HEK293 (cell line): ENCODE measurements at regions not wholly inside any gene's neighbourhood (a gene's known extent, or its start where the extent isn't known, plus 50 kb on each side); places are given as distances from the start of the nearest gene placed in this dataset.

ENCODE experiments used
- CTCF ChIA-PET: fragments of 350-600 bp; formaldehyde crosslinking; extraction: SDS; loops from one replicate; lab custom pipeline; 2021; ENCODE audit warnings: antibody characterized with exemption; lab: Yijun Ruan, JAX
- POLR2A ChIA-PET: fragments of 300-600 bp; formaldehyde crosslinking; extraction: SDS; loops from one replicate; lab custom pipeline; 2020; ENCODE audit warnings: antibody characterized with exemption, inconsistent platforms; lab: Yijun Ruan, JAX
- H3K27ac ChIP-seq: fragments of 200-500 bp; sonication (Bioruptor generic); 2 replicates; pipeline ENCODE4 v1.5.1; 2014; ENCODE audit warnings: low read depth, low read length, control low read depth, inconsistent platforms; ENCODE audit errors: extremely low read depth
- H3K36me3 ChIP-seq, 2 experiments: fragments of 200-500 bp in 1 of 2; sonication (Bioruptor generic) in 1 of 2; 1 replicate in 1 of 2; 2 replicates in 1 of 2; pipeline ENCODE4 v1.5.1; 2014 to 2017; ENCODE audit warnings: inconsistent platforms in 2 of 2, low read length in 2 of 2; ENCODE audit not compliant: control insufficient read depth in 2 of 2, insufficient read depth in 1 of 2
- H3K4me1 ChIP-seq: fragments of 200-500 bp; sonication (Bioruptor generic); 2 replicates; pipeline ENCODE4 v1.5.1; 2014; ENCODE audit warnings: mild to moderate bottlenecking, low read length, inconsistent platforms; ENCODE audit not compliant: control insufficient read depth, insufficient read depth
- H3K4me3 ChIP-seq: 2 replicates; pipeline ENCODE4 v1.5.1; 2011; ENCODE audit warnings: low read depth, mild to moderate bottlenecking, control low read depth, low read length, moderate library complexity
- H3K9me3 ChIP-seq: fragments of 200-500 bp; sonication (Bioruptor generic); 2 replicates; pipeline ENCODE4 v1.5.1; 2014; ENCODE audit warnings: low read depth, low read length, inconsistent platforms; ENCODE audit not compliant: control insufficient read depth, insufficient read depth
- GLIS1 ChIP-seq: fragments of 450-650 bp; formaldehyde crosslinking; IDR thresholded peaks from 2 replicates; pipeline ENCODE4 v1.5.1; 2016; ENCODE audit warnings: missing biosample characterization, missing genetic modification characterization
- HIC1 ChIP-seq: fragments of 450-650 bp; formaldehyde crosslinking; IDR thresholded peaks from 2 replicates; pipeline ENCODE4 v1.5.1; 2016; ENCODE audit warnings: missing biosample characterization, missing genetic modification characterization
- IKZF3 ChIP-seq: fragments of 450-650 bp; IDR thresholded peaks from 2 replicates; pipeline ENCODE4 v1.5.0; 2018; ENCODE audit warnings: missing biosample characterization, mild to moderate bottlenecking, missing genetic modification characterization, moderate library complexity
- YY2 ChIP-seq: fragments of 450-650 bp; formaldehyde crosslinking; IDR thresholded peaks from 2 replicates; pipeline ENCODE4 v1.5.1; 2016; ENCODE audit warnings: missing biosample characterization, missing genetic modification characterization
- ZBTB1 ChIP-seq: fragments of 450-650 bp; formaldehyde crosslinking; IDR thresholded peaks from 2 replicates; pipeline ENCODE4 v1.5.1; 2016; ENCODE audit warnings: missing biosample characterization, missing genetic modification characterization
- ZBTB10 ChIP-seq: fragments of 450-650 bp; formaldehyde crosslinking; IDR thresholded peaks from 2 replicates; pipeline ENCODE4 v1.5.1; 2016; ENCODE audit warnings: missing biosample characterization, missing genetic modification characterization
- ZFP69B ChIP-seq: fragments of 450-650 bp; formaldehyde crosslinking; IDR thresholded peaks from 2 replicates; pipeline ENCODE4 v1.5.1; 2016; ENCODE audit warnings: missing biosample characterization, missing genetic modification characterization
- ZNF138 ChIP-seq: fragments of 450-650 bp; formaldehyde crosslinking; IDR thresholded peaks from 2 replicates; pipeline ENCODE4 v1.5.1; 2016; ENCODE audit warnings: missing biosample characterization, missing genetic modification characterization, borderline replicate concordance
- ZNF155 ChIP-seq: fragments of 450-650 bp; formaldehyde crosslinking; IDR thresholded peaks from 2 replicates; pipeline ENCODE4 v1.5.1; 2016; ENCODE audit warnings: missing biosample characterization, missing genetic modification characterization
- ZNF280C ChIP-seq: fragments of 450-650 bp; formaldehyde crosslinking; IDR thresholded peaks from 2 replicates; pipeline ENCODE4 v1.5.1; 2016; ENCODE audit warnings: missing biosample characterization, missing genetic modification characterization
- ZNF280D ChIP-seq: fragments of 450-650 bp; formaldehyde crosslinking; IDR thresholded peaks from 2 replicates; pipeline ENCODE4 v1.5.1; 2016; ENCODE audit warnings: missing biosample characterization, missing genetic modification characterization
- ZNF302 ChIP-seq: fragments of 450-650 bp; formaldehyde crosslinking; IDR thresholded peaks from 2 replicates; pipeline ENCODE4 v1.5.1; 2016; ENCODE audit warnings: missing biosample characterization, missing genetic modification characterization, low read depth
- ZNF354C ChIP-seq: fragments of 450-650 bp; formaldehyde crosslinking; IDR thresholded peaks from 2 replicates; pipeline ENCODE4 v1.5.1; 2016; ENCODE audit warnings: missing biosample characterization, missing genetic modification characterization, low read depth, borderline replicate concordance
- ZNF433 ChIP-seq: fragments of 450-650 bp; formaldehyde crosslinking; IDR thresholded peaks from 2 replicates; pipeline ENCODE4 v1.5.1; 2016; ENCODE audit warnings: missing biosample characterization, missing genetic modification characterization, low read depth
- ZNF48 ChIP-seq: fragments of 450-650 bp; formaldehyde crosslinking; IDR thresholded peaks from 2 replicates; pipeline ENCODE4 v1.5.1; 2016; ENCODE audit warnings: missing biosample characterization, missing genetic modification characterization
- ZNF560 ChIP-seq: fragments of 450-650 bp; formaldehyde crosslinking; IDR thresholded peaks from 2 replicates; pipeline ENCODE4 v1.5.1; 2017; ENCODE audit warnings: missing biosample characterization, missing genetic modification characterization, borderline replicate concordance
- ZNF629 ChIP-seq: fragments of 450-650 bp; formaldehyde crosslinking; IDR thresholded peaks from 2 replicates; pipeline ENCODE4 v1.5.1; 2017; ENCODE audit warnings: missing biosample characterization, missing genetic modification characterization
- ZNF692 ChIP-seq: fragments of 450-650 bp; formaldehyde crosslinking; IDR thresholded peaks from 2 replicates; pipeline ENCODE4 v1.5.1; 2016; ENCODE audit warnings: missing biosample characterization, missing genetic modification characterization
- ZNF76 ChIP-seq: fragments of 450-650 bp; formaldehyde crosslinking; IDR thresholded peaks from 2 replicates; pipeline ENCODE4; 2016; ENCODE audit warnings: low read depth, missing biosample characterization, missing genetic modification characterization, borderline replicate concordance
- ZNF777 ChIP-seq: fragments of 450-650 bp; formaldehyde crosslinking; IDR thresholded peaks from 2 replicates; pipeline ENCODE4 v1.5.1; 2017; ENCODE audit warnings: missing biosample characterization, missing genetic modification characterization, borderline replicate concordance

- TF ChIP-seq ZNF354C (tag by site-specific recombination) (no peak), HIC1 (no peak)
- TF ChIP-seq, all 188 proteins: peak for 0
These were observed 537.5 kb downstream of the SPRY1 start (continued) for GRCh38 chr4:123934096-123934495.

GRCh38 chr4:123936621-123937043 lies 540.0 kb downstream of the SPRY1 start:
- H3K4me3 ChIP-seq: no peak overlapping the region
- CTCF ChIA-PET: interaction anchor here (0.6 kb wide), 1 partner anchor 14 kb away, joined by 4 read pairs; no protein-coding TSS in a partner anchor
- H3K9me3 ChIP-seq: no peaks in the 10 kb centered on the region
- POLR2A ChIA-PET: no interaction called here
- H3K36me3 ChIP-seq: no peaks in the 10 kb centered on the region
- no peak overlapping the region for H3K27ac ChIP-seq
- H3K4me1 ChIP-seq: no peaks in the 10 kb centered on the region
- TF ChIP-seq ZNF138 (tag by site-specific recombination) (no peak), ZNF560 (no peak), ZBTB1 (tag by site-specific recombination) (no peak), ZNF629 (tag by site-specific recombination) (no peak), ZNF155 (tag by site-specific recombination) (no peak), ZNF280C (tag by site-specific recombination) (no peak), ZNF692 (tag by site-specific recombination) (no peak), GLIS1 (no peak), ZNF777 (tag by site-specific recombination) (no peak), ZFP69B (no peak), ZBTB10 (tag by site-specific recombination) (no peak), IKZF3 (no peak), ZNF76 (tag by site-specific recombination) (no peak), ZNF280D (no peak), ZNF302 (tag by site-specific recombination) (no peak), YY2 (tag by site-specific recombination) (no peak), ZNF433 (tag by site-specific recombination) (no peak), ZNF48 (no peak)
